Thyroid gland (tissue), 4 donors: ENCODE measurements at regions not wholly inside any gene's neighbourhood (a gene's known extent, or its start where the extent isn't known, plus 50 kb on each side); places are given as distances from the start of the nearest gene placed in this dataset.

Source experiments
- POLR2A ChIP-seq, 2 donors: fragments of 450-650 bp; IDR thresholded peaks; one replicate each; pipeline ENCODE4 v1.6.1; 2017; ENCODE audit warnings: antibody characterized with exemption in 2 of 2, mild to moderate bottlenecking in 2 of 2, moderate library complexity in 1 of 2
- TF ChIP-seq, protein P1 (sequence below), 6 experiments: fragments of 200-600 bp in 3 of 6; fragments of 450-650 bp in 3 of 6; sonication (generic) in 3 of 6; IDR thresholded peaks; one replicate each; pipeline ENCODE4 v1.5.1; 2016 to 2019; ENCODE audit warnings: antibody characterized with exemption in 6 of 6, mild to moderate bottlenecking in 2 of 6, inconsistent platforms in 1 of 6, moderate library complexity in 1 of 6

DNA sequence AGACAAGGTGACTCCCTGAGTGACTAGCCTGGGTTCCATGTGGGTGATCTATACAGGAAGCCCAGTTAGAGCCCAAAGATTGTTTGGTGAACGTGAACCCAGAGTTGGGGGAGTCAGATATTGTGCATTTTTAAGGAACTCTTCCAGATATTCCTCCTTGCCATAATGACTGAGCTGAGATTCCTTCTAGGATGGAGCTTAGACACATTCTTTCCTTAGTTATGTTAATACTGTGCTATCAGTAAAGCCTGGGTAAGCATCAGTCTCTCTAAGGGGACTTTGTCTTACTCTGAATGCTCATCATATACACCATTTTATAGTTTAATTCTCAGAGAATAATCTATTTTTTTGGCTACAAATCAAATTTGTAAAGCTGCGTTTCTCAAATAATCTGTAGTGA, 68.1 kb downstream of the FOXB2 start:
- no peak for TF ChIP-seq POLR2A (IDR thresholded peaks at IDR 0.05)
- TF ChIP-seq, protein P1, sequence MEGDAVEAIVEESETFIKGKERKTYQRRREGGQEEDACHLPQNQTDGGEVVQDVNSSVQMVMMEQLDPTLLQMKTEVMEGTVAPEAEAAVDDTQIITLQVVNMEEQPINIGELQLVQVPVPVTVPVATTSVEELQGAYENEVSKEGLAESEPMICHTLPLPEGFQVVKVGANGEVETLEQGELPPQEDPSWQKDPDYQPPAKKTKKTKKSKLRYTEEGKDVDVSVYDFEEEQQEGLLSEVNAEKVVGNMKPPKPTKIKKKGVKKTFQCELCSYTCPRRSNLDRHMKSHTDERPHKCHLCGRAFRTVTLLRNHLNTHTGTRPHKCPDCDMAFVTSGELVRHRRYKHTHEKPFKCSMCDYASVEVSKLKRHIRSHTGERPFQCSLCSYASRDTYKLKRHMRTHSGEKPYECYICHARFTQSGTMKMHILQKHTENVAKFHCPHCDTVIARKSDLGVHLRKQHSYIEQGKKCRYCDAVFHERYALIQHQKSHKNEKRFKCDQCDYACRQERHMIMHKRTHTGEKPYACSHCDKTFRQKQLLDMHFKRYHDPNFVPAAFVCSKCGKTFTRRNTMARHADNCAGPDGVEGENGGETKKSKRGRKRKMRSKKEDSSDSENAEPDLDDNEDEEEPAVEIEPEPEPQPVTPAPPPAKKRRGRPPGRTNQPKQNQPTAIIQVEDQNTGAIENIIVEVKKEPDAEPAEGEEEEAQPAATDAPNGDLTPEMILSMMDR (IDR thresholded peaks at IDR 0.05), result no peak
